Neural progenitor cell (in vitro differentiated cells): ENCODE measurements at regions not wholly inside any gene's neighbourhood (a gene's known extent, or its start where the extent isn't known, plus 50 kb on each side); places are given as distances from the start of the nearest gene placed in this dataset.

Source experiments
- CTCF ChIP-seq: fragments of 200-600 bp; sonication (generic); IDR thresholded peaks from 2 replicates; pipeline ENCODE4 v1.5.1; 2017; ENCODE audit warnings: antibody characterized with exemption, mild to moderate bottlenecking
- EZH2 ChIP-seq: fragments of 200-600 bp; sonication (generic); IDR thresholded peaks from 2 replicates; pipeline ENCODE4 v1.6.1; 2017; ENCODE audit warnings: antibody characterized with exemption, mild to moderate bottlenecking, moderate library complexity
- EZH2phosphoT487 ChIP-seq: fragments of 200-600 bp; sonication (generic); IDR thresholded peaks from 2 replicates; pipeline ENCODE4 v1.6.1; 2017; ENCODE audit warnings: antibody characterized with exemption

GRCh38 chr2:168353251-168353650 is 102.8 kb upstream of the CERS6 start:
- TF ChIP-seq CTCF (no peak), EZH2 (no peak), EZH2phosphoT487 (no peak)
